ENCODE measurements at regions not wholly inside any gene's neighbourhood (a gene's known extent, or its start where the extent isn't known, plus 50 kb on each side); places are given as distances from the start of the nearest gene placed in this dataset.

GRCh38 chr1:184824691-184825323 is 70.1 kb upstream of the EDEM3 start:
- TF ChIP-seq CTCF (IDR thresholded peaks at IDR 0.05) (no peak), POLR2A (IDR thresholded peaks at IDR 0.05) (no peak)

Data from uterus (tissue), 2 donors.